ENCODE measurements at regions not wholly inside any gene's neighbourhood (a gene's known extent, or its start where the extent isn't known, plus 50 kb on each side); places are given as distances from the start of the nearest gene placed in this dataset.

DNA sequence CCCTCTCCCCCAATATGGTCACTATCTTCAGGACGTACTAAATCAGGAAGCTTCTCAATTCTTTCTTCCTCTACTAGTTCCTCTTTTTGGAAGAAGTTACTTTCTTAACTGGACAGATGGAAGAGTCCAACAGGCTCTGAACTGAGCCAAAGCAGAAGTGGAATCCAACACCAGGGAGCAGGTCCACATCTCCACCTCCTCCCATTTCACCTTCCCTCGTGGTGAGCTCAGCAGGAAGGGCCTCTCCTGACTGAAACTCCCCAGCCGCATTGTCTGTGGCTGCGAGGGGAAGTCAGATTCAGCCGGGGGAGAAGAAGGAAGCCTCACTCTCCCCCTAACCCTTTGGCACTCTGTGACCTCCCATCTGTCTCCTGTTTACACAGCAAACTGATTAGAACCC is 63.8 kb upstream of the UST start:
- H3K9me3 ChIP-seq (ENCODE audit: insufficient read depth in 2 of 2, low read depth in 1 of 2, low read length in 1 of 2), result no peaks in the 10 kb centered on the region
- H3K4me3 ChIP-seq (ENCODE audit: extremely low read depth in 1 of 4, insufficient read depth in 2 of 4, low read depth in 3 of 4, low read length in 4 of 4), result no peak overlapping the region
- no peak overlapping the region for H2AK5ac ChIP-seq (ENCODE audit: low read depth, low read length)
- no peak overlapping the region for H2AFZ ChIP-seq (ENCODE audit: low read length)
- H3K23ac ChIP-seq (ENCODE audit: insufficient read length), result no peak overlapping the region
- H3K4ac ChIP-seq (replicated peaks; ENCODE audit: insufficient read length, low read depth, low read length), result no peak overlapping the region
- H3K9ac ChIP-seq (replicated peaks in 1 of 4; ENCODE audit: extremely low read depth in 1 of 4, low read depth in 3 of 4, low read length in 3 of 4), result no peak overlapping the region
- H3K56ac ChIP-seq (replicated peaks; ENCODE audit: insufficient read length, low read depth, low read length), result no peak overlapping the region
- 79% methylated on average over 5 of the region's 5 CpGs; no CpG with 5 or more reads in 1 of the 2 experiments for WGBS, 2 experiments (ENCODE audit: extremely low coverage in 1 of 2, insufficient coverage in 1 of 2, insufficient read length in 1 of 2, insufficient replicate concordance in 2 of 2, low coverage in 1 of 2, low lambda C conversion rate in 2 of 2, missing lambda C conversion rate in 1 of 2)
- FAIRE-seq (no peak), DNase-seq (ENCODE audit: low read depth in 1 of 2, low spot score in 2 of 2) (no peak)
- H3K27me3 ChIP-seq (replicated peaks in 1 of 4; ENCODE audit: control insufficient read depth in 3 of 4, extremely low read depth in 1 of 4, insufficient read depth in 3 of 4, low read length in 3 of 4), result no peaks in the 10 kb centered on the region
- H4K20me1 ChIP-seq (replicated peaks in 1 of 2; ENCODE audit: control insufficient read depth in 1 of 2, insufficient read depth in 2 of 2, low read length in 2 of 2), result no peaks in the 10 kb centered on the region
- TF ChIP-seq SIX5 (IDR thresholded peaks at IDR 0.05; ENCODE audit: low read depth, low read length) (no peak), RFX5 (IDR thresholded peaks at IDR 0.05; ENCODE audit: borderline replicate concordance, low read depth, low read length) (no peak), KDM1A (IDR thresholded peaks at IDR 0.05; ENCODE audit: borderline replicate concordance, low read length) (no peak), RBBP5 (IDR thresholded peaks at IDR 0.05; ENCODE audit: borderline replicate concordance, low read depth, low read length) (no peak), MAFK (IDR thresholded peaks at IDR 0.05; ENCODE audit: low read depth, low read length) (no peak), RXRA (IDR thresholded peaks at IDR 0.05; ENCODE audit: insufficient read depth, low read depth, low read length) (no peak), CHD2 (IDR thresholded peaks at IDR 0.05; ENCODE audit: low read length) (no peak), SUZ12 (IDR thresholded peaks at IDR 0.05; ENCODE audit: low read length) (no peak), TEAD4 (IDR thresholded peaks at IDR 0.05; ENCODE audit: low read depth, low read length) (no peak), YY1 (IDR thresholded peaks at IDR 0.05; ENCODE audit: low read depth, low read length) (no peak), BRCA1 (IDR thresholded peaks at IDR 0.05; ENCODE audit: low read depth, low read length) (no peak), TCF12 (IDR thresholded peaks at IDR 0.05; ENCODE audit: low read depth, low read length) (no peak)
- H3K4me2 ChIP-seq (ENCODE audit: insufficient read depth in 1 of 2, low read depth in 2 of 2, low read length in 2 of 2), result no peak overlapping the region
- no peaks in the 10 kb centered on the region for H3K4me1 ChIP-seq (replicated peaks in 1 of 4; ENCODE audit: control insufficient read depth in 3 of 4, insufficient read depth in 4 of 4, low read length in 3 of 4)
- H3K27ac ChIP-seq (ENCODE audit: low read depth, low read length), result no peak overlapping the region
- no peaks in the 10 kb centered on the region for H3K23me2 ChIP-seq (ENCODE audit: low read depth, low read length)
- H4K5ac ChIP-seq (ENCODE audit: insufficient read length, low read depth, low read length), result no peak overlapping the region
- no peak overlapping the region for H2BK15ac ChIP-seq (ENCODE audit: low read length)
- CTCF ChIA-PET (ENCODE audit: partially characterized antibody), result no interaction called here
- H3K36me3 ChIP-seq (ENCODE audit: control insufficient read depth in 2 of 4, insufficient read depth in 4 of 4, low read length in 3 of 4), result no peaks in the 10 kb centered on the region; a peak in 1 of 8 replicates
- H4K8ac ChIP-seq (ENCODE audit: extremely low read depth, insufficient read depth, low read length), result no peak overlapping the region
- no peak overlapping the region for H2BK12ac ChIP-seq (ENCODE audit: low read depth, low read length)
- POLR2A ChIA-PET (ENCODE audit: partially characterized antibody), result no interaction called here
- no peaks in the 10 kb centered on the region for H3K79me1 ChIP-seq (ENCODE audit: low read depth, low read length)
- no peak overlapping the region for H2BK120ac ChIP-seq (replicated peaks; ENCODE audit: low read depth, low read length)
- no peak overlapping the region for H2BK5ac ChIP-seq (ENCODE audit: low read depth, low read length)
- no peaks in the 10 kb centered on the region for H3K79me2 ChIP-seq (ENCODE audit: control insufficient read depth in 1 of 2, insufficient read depth in 2 of 2, low read length in 2 of 2)
- H3K18ac ChIP-seq (ENCODE audit: extremely low read depth, low read length), result no peak overlapping the region
- no peak overlapping the region for H4K91ac ChIP-seq (replicated peaks; ENCODE audit: insufficient read length, low read length)
- H2BK20ac ChIP-seq (ENCODE audit: low read length), result no peak overlapping the region
- H3K14ac ChIP-seq (ENCODE audit: insufficient read length), result no peak overlapping the region

Data from H1 (cell line).